ACHN (cell line): ENCODE measurements at regions not wholly inside any gene's neighbourhood (a gene's known extent, or its start where the extent isn't known, plus 50 kb on each side); places are given as distances from the start of the nearest gene placed in this dataset.
"Not testable (repeated sequence)": the region's sequence is repeated elsewhere in the genome, so short reads cannot be mapped to it uniquely, and the experiment has no call there.

Source experiments
- DNase-seq: peaks from one replicate; pipeline ENCODE4 v3.0.0-alpha.2; 2015
- in situ Hi-C: cut with HindIII; loops from 2 replicates; pipeline ENCODE4 v1.10.0; 2017; ENCODE audit warnings: low sequenced_read_pairs, low pct_ligation_motif_present, low pct_unique_long_range_greater_than_20kb

DNA sequence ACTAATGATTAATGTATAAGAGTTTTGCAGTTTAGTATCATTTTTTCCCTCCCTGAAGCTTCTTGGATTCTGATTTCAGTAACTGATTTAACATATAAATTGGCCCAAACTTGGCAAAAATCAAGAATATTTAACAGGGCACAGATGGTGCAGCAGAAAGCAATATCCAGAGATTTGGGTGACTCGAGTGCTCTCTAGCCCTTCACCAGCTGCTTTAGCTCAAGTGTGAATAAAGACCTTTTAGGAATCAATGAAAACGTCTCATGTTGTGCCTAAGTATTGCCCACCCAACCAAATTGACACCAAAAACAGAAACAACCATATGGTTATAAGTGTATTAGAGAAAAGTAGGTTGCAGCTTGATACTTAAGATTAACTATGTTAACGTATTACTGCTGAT lies 933.4 kb upstream of the PTPRD start:
- in situ Hi-C loops: no loop called here
- no peak for DNase-seq

DNA sequence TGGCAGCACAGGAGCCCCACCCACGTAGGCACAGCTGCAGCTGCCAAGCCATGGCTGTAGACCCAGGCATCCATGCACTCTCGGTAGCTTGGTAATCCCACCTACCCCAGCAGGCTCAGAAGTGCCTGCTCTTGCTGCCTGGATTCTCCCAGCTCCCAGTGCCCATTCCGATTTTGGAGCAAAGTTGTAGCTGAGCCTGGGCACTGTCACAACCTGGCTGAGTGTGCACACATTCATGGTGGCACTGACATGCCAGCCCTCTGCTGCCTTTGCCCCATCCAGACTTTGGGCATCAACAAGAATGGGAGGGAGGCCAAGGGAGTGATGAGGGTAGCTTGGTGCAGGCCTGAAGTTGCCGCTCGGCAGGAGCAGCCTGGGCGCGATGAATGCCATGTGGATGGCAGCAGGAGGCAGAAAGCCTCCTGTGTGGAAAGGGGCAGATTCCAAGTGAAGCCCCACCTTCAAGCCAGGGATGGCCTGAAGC lies 936.6 kb upstream of the PTPRD start:
- DNase-seq: no peak
- in situ Hi-C loops: no loop called here

DNA sequence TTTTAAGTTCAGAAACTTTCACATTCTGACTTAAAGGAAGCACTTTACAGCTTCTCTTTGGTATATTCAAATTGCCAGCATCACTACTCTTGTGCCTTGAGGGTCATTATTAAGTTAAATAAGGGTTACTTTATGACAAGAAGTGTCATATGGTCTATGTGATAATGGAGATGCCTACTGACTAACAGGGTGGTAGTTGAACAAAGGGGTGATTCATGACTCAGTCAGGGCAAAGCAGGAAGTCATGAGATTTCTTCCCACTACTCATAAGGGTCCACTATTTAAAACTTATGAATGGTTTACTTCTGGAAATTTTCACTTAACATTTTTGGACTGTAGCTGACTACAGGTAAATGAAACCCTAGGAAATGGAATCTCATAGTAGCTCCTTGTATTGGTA lies 938.3 kb upstream of the PTPRD start:
- in situ Hi-C loops: no loop called here
- no peak for DNase-seq

DNA sequence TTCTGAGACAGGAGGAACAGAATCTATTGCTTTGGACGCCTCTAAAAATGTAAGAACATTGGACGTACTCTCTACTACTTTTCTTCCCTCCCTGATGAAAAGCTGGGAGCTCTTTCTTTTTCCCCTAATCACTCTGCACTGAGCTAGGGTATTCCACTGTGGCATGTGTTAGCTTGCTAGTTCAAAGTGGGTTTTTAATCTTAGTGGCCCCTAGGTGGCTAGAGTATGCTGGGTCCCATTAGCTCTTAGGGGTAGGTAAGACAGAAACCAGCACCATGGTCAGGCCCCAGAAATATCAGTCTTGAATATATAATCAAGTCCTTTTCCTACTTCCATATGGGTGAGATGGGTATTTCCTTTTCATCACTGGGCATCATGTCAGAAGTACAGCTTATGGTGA lies 945.2 kb upstream of the PTPRD start:
- in situ Hi-C loops: no loop called here
- no peak for DNase-seq

DNA sequence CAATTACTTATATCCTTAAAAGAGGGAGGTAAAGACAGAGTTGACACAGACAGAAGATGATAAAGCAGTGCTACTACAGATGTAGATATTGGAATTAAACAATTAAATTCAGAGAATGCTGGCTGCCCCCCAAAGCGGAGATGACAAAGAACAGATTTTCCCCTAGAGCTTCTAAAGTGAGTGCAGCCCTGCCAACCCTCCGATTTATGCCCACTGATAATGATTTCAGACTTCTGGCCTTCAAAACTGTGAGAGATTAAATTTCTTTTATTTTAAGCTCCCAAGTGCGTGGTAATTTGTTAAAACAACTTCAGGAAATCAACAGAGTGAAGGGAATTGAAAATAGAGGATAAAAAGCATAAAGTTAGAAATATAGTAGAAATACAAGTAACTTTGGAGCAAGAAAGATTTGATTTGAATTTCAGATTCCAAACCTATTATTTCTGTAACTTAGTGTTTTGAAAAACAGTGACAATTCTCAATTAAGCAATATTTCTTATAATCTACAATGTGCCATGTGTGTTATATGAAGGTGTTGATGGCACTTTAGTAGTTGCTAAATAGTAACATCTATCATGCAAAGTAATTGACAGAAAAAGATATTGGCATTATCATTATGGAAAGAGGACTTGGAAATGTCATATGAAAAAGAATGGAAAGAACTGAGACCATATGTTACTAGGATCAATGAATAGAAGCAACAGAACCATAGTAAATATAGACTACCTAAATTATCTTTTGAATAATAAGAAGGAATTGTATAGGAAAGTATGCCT lies 946.4 kb upstream of the PTPRD start:
- in situ Hi-C loops: no loop called here
- DNase-seq: no peak

DNA sequence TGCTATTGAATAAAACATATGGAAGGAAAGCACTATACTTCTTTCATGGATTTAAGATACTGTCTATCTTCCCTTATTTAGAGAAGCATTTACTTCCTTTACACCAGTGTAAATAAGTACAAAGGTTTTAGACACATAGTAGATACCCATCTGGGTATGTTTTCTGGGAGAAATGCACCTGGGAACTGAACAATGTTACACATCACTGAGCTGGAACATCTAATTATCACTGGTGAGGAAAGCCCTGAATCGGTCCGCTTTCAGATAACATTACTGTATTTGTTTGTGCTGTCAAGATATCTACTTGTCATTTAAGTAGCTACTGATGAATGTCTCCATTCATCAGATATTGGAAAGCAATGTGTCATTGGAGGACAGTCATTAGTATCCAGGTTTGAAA lies 964.7 kb upstream of the PTPRD start:
- DNase-seq: no peak
- in situ Hi-C loops: no loop called here

DNA sequence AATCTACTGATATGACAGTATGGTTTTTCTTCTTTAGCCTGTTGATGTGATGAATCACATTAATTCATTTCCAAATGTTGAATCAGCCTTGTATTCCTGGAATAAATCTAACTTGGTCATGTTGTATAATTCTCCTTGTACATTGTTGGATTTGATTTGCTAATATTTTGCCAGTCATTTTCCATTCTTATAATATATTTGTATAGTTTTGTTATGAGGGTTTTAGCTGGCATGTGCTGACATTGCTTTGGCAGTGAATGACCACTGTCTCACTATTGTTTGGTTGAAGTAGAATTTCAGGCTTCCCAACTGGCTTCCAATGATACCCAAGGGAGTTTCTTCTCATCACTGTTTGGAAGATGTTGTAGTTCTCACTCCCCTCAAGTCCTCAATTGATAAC lies 983.0 kb upstream of the PTPRD start:
- no peak for DNase-seq
- in situ Hi-C loops: no loop called here

DNA sequence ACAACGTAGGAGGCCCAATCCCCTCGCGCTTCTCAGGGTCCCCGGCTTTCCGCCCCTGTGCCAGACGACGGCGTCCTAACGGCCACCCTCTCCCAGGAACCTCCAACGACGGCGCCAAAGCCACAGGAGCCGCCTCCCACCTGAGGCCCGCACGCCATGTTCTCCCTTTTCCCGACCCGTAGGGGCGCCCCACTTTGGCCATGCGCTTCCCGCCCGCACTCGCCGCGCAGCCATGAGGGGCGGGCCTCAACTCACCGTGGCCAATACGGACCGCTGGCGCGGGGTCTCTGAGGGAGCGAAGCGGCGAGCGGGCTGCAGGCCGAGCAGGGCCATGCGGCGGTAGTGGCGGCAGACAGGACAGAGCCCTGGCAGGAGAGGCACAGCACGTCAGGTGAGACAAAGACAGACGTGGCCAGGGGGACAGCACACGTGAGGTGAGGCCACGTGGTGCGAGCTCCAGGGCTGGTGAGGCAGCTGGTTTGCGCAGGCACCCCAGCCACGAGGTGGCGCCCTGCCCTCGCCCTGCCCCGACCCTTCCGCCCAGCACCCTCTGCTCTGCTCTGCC lies 1005.5 kb upstream of the PTPRD start:
- in situ Hi-C loops: no loop called here
- no peak for DNase-seq

DNA sequence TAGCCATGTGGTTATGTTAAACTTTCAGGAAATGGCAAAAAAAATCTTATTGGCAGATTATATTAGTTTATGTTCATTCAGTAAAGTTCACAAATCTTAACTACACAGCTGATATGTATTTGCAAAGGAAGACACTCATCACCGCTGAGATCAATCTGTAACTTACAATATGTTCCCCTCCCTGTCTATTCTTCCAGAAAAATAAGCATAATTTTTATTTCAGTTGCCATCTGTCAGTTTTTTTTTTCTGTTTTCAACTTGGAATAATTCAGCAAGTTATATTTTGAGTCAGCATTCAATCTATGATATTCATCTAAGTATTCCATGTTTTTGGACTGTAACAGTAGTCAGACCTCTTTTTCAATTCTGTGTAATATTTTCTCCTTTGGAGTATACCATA lies 1019.9 kb upstream of the PTPRD start:
- in situ Hi-C loops: no loop called here
- DNase-seq: no peak

DNA sequence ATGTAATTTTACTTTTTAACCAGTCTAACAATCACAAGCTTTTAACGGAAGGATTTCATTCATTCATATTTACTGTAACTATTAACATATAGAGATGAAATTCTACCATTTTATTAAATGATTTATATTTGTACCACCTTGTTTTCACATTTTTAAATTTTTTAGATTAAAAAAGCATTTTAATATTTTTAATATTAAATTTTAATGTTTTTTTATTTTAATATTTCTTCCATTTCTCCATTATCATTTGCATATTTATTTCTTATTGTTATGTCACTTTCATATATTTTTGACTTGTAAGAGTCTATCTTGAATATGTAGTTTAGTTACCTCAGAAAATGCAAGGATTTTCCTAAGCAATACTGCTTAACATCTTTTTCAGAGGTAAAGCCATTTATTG lies 1034.0 kb upstream of the PTPRD start:
- no peak for DNase-seq

DNA sequence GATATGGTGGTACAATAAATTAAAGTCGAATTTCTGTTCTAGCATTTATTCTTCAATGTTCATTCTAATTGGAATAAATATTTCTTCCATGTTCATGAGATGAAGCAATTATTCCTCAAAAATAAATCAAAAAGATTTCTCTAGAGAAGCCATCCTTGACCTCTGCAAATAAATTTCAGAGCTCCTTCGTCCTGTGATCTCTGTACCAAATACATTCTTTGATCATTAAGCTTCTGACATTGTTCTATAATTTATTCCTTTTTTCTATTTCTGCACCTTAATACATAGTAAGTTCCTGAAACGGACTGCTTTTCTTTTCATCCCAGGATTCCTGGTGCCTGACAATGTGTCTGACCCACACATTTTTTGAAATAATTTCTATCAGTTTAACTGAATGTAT lies 1039.3 kb upstream of the TYRP1 start:
- DNase-seq: no peak
- in situ Hi-C loops: no loop called here

More for the DNA sequence above, 1034.0 kb upstream of the PTPRD start:
- in situ Hi-C loops: no loop called here

DNA sequence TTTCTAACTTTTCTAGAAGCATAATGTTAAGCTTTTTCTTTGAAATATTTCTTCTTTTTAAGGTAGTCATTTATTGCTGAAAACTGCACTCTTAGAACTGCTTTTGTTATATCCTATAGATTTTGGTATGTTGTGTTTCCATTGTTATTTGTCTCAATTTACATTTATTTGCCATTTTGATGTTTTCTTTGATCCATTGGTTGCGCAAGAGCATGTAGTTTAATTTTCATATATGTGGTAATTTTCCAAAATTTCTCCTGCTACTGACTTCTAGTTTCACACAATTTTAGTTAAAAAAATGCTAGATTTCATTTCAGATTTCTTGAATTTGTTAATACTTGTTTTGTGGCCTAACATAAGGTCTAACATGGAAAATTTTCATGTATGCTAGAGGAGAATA lies 1029.3 kb upstream of the TYRP1 start:
- in situ Hi-C loops: no loop called here
- DNase-seq: no peak

DNA sequence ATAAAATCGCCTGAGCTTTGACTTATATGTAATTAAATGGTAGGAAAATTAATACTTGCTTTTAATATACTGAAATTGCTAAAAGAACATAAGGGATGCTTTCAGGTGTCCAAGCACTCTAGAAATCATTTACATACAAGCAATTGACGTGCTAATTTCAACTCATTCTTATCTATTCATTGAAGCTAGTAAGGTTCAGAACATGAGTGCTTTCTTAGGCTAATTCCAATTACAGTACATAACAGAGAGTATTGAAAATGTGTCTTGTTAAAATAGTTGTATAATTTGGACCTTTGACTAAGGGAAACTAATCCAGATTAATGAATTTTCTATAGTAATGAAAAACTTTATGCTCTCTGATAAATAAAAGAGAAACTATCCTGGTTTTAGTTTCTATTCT lies 1016.4 kb upstream of the TYRP1 start:
- in situ Hi-C loops: no loop called here
- DNase-seq: no peak

DNA sequence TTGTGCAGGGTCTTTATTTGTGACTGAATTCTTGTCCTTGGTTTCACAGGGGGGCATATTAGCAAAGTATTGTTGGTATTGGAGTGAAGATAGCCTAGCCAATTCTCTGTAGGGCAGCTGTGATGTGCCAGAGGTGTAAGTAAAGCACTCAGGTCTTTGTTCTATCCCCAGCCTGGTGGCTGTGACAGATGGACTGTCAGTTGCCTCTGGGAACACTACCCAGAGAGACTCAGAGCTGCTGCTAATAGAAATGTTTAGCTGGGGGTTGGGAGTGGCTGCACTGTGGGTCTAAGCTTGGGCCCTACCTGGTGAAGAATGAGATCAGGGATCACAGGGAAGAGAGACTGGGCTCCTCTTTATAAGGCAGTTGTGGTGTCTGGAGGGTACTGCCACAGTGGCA lies 1006.5 kb upstream of the TYRP1 start:
- in situ Hi-C loops: no loop called here
- DNase-seq: no peak

DNA sequence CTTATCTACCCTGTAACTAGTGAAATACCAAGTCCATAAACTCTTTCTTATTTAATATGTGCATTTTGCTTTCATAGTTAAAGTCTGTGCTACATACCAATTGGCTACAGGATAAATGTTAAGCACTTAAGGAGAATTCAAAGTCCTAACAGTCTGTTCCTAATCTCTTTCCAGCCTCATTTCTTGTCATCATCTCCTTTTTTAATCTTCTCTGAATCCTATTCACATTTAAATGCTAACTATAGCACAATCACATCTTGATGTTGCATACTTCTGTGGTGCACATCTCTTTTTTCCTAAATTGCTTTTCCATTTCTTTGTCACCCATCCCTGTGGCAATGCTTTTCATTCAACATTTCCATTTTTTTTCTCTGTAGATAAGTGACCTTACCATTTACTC lies 996.1 kb upstream of the TYRP1 start:
- in situ Hi-C loops: no loop called here

DNA sequence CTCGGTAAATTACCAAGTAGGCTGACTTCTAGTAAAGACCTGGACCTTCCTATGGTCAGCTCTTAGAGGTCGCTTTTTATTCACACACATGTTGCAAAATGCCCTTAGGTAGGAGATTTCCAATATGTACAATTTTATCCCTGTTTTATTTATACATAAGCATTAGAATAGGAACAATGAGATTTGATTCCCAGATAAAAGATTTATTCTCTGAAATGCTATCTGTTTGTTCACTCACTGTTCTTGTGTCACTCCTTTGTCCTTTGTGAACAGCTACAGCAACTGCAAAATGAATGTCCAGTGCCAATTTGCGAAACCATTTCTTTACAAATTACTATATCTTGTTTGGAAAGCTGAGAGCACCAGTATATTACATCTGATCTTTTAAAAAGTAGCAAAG lies 991.5 kb upstream of the TYRP1 start:
- in situ Hi-C loops: no loop called here
- no peak for DNase-seq

More for the DNA sequence above, 996.1 kb upstream of the TYRP1 start:
- no peak for DNase-seq

DNA sequence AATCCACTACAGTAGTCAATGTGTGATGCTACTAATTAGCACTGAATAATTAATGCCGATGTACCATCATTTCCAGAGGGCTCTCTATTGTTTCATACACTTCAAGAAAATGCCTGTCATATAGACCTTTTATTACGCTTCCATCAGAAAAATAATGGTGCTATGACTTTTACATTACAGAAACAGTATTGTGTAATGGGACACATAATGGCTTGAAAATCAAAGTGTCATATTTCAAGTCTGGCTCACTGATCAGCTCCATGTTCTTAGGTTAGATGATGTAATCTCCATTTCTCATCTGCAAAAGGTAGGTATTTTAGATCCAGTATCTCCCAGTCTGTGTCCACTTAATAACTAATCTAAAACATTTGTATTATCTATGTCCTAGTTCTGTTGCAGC lies 990.6 kb upstream of the TYRP1 start:
- no peak for DNase-seq
- in situ Hi-C loops: no loop called here

DNA sequence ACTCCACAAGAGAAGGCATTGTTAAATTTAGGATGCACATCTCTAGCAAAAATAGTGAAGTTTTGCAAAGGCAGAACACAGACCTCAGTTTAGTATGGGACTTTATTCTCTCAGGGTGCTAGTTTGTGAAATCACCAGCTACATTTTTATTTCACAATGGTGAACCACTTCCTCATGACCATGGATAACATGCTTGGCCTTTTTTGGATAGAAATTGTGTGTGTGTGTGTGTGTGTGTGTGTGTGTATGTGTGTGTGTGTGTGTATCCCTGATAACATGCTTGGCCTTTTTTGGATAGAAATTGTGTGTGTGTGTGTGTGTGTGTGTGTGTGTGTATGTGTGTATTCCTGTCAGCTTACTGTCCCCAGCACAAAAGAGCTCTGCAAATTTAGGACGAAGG lies 989.0 kb upstream of the TYRP1 start:
- in situ Hi-C loops, DNase-seq: not testable (repeated sequence)

DNA sequence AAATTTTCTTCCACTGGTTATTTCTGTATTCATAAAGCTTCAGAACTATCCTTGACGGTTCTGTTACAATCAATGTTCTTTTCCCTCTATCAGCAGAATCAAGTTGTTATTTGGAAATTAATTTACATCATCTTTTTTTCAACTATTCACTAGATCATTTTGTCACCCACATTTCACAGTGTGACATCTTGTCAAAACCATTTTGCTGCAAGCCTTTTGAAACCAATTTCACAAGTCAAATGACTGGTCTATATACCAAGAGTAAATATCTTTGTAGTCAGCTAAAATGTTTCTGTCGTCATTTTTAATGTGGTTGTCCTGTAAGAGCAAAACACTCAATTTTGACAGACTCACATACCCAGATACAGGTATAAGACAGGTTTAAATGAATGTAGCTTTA lies 984.3 kb upstream of the TYRP1 start:
- in situ Hi-C loops: no loop called here
- no peak for DNase-seq

DNA sequence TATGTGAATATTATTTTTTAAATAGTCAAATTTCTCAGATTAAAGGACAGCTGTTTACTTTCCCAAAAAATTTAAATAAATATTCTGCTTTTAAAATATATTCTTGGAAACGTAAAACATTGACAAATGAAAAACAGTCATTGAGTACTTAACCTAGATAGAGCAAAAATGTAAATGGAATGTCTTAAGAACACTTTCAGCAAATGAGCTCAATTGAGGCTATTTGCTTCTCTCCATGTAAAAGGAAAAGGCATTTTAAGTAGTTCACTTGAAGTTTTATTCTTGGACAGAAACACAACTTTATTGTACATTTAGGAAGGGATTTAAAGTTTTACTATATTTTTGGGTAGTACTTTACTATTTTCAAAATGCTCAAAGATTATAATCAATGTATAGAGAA lies 983.6 kb upstream of the TYRP1 start:
- no peak for DNase-seq
- in situ Hi-C loops: no loop called here
